Esophagus muscularis mucosa (tissue), 4 donors: ENCODE measurements at regions not wholly inside any gene's neighbourhood (a gene's known extent, or its start where the extent isn't known, plus 50 kb on each side); places are given as distances from the start of the nearest gene placed in this dataset.

Source experiments
- DNase-seq: peaks from one replicate; pipeline ENCODE4 v3.0.0-alpha.2; 2017; ENCODE audit errors: extremely low spot score
- H3K27ac ChIP-seq, 4 donors: fragments of 200-600 bp; sonication (generic); replicated peaks in 1 of 4; 1 replicate in 3 of 4; 2 replicates in 1 of 4; pipeline ENCODE4 v1.5.1; 2016 to 2019; ENCODE audit warnings: mild to moderate bottlenecking in 1 of 4
- H3K27me3 ChIP-seq, 4 donors: fragments of 200-600 bp; sonication (generic); one replicate each; pipeline versions ENCODE4 v1.5.1 to v1.6.0; 2016 to 2019
- H3K36me3 ChIP-seq, 4 donors: fragments of 200-600 bp; sonication (generic); one replicate each; pipeline ENCODE4 v1.5.1; 2016 to 2019
- H3K4me1 ChIP-seq, 4 donors: fragments of 200-600 bp; sonication (generic); one replicate each; pipeline ENCODE4 v1.5.1; 2016 to 2019
- H3K4me3 ChIP-seq, 4 donors: fragments of 200-600 bp; sonication (generic); 1 replicate in 2 of 4; 2 replicates in 2 of 4; pipeline ENCODE4 v1.5.1; 2016 to 2019; ENCODE audit warnings: mild to moderate bottlenecking in 4 of 4, moderate library complexity in 1 of 4
- H3K9me3 ChIP-seq, 4 donors: fragments of 200-600 bp; sonication (generic); 1 replicate in 3 of 4; 2 replicates in 1 of 4; pipeline ENCODE4 v1.5.1; 2016 to 2019
- EP300 ChIP-seq: sonication (generic); formaldehyde crosslinking; IDR thresholded peaks from one replicate; pipeline ENCODE4 v1.6.1; 2017; ENCODE audit warnings: antibody characterized with exemption
- POLR2A ChIP-seq: fragments of 450-650 bp; IDR thresholded peaks from one replicate; pipeline ENCODE4 v1.6.1; 2017; ENCODE audit warnings: antibody characterized with exemption, moderate library complexity, mild to moderate bottlenecking, low read depth
- POLR2AphosphoS5 ChIP-seq, 2 donors: sonication (generic); formaldehyde crosslinking; IDR thresholded peaks; one replicate each; pipeline ENCODE4 v1.6.1; 2017; ENCODE audit warnings: antibody characterized with exemption in 2 of 2
- WGBS: methylation state at CpG from one replicate; pipeline ENCODE4 v1.1.5; 2018; 5-methylcytosine and 5-hydroxymethylcytosine counted together
- intact Hi-C: fragments of 100-400 bp; cut with DNase I; formaldehyde crosslinking; loops from one replicate; pipeline ENCODE4 v1.15.1; 2023
- TF ChIP-seq, protein P1 (sequence below), 3 experiments: fragments of 200-600 bp in 2 of 3; fragments of 450-650 bp in 1 of 3; sonication (generic) in 2 of 3; IDR thresholded peaks; one replicate each; pipeline ENCODE4 v1.5.1; 2017 to 2019; ENCODE audit warnings: antibody characterized with exemption in 3 of 3, mild to moderate bottlenecking in 2 of 3, moderate library complexity in 1 of 3

DNA sequence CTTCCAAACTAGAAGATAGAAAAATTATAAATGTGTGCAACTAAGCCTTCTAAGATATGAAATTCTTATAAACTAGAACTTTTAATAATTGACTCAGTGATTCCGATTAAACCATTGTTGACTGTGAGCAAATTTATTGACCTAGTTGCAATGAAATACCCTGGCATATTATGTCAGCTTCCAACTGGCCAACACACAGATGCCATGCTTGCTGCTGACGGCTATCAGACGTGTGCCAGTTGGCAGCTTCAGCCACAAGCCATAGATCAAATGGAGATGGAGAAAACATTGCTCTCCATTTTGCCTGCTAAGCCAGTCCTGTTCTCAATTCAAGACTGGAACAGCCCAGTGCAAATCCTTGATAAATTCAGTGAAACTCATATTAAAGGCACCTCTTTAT is 101.7 kb upstream of the HDGFL1 start:
- H3K9me3 ChIP-seq, result no peaks in the 10 kb centered on the region
- H3K4me1 ChIP-seq, result peaks cover 15 to 25% (median 20%) of the 10 kb centered on the region in 4 donors
- no peak overlapping the region for H3K27ac ChIP-seq
- WGBS, result 86% methylated on average over 3 of the region's 3 CpGs
- H3K36me3 ChIP-seq, result no peaks in the 10 kb centered on the region
- H3K4me3 ChIP-seq, result no peak overlapping the region
- DNase-seq, result no peak
- intact Hi-C loops, result no loop called here
- TF ChIP-seq POLR2AphosphoS5 (IDR thresholded peaks at IDR 0.05) (no peak), EP300 (no peak), POLR2A (no peak)
- TF ChIP-seq, protein P1, sequence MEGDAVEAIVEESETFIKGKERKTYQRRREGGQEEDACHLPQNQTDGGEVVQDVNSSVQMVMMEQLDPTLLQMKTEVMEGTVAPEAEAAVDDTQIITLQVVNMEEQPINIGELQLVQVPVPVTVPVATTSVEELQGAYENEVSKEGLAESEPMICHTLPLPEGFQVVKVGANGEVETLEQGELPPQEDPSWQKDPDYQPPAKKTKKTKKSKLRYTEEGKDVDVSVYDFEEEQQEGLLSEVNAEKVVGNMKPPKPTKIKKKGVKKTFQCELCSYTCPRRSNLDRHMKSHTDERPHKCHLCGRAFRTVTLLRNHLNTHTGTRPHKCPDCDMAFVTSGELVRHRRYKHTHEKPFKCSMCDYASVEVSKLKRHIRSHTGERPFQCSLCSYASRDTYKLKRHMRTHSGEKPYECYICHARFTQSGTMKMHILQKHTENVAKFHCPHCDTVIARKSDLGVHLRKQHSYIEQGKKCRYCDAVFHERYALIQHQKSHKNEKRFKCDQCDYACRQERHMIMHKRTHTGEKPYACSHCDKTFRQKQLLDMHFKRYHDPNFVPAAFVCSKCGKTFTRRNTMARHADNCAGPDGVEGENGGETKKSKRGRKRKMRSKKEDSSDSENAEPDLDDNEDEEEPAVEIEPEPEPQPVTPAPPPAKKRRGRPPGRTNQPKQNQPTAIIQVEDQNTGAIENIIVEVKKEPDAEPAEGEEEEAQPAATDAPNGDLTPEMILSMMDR (IDR thresholded peaks at IDR 0.05), result no peak
- no peaks in the 10 kb centered on the region for H3K27me3 ChIP-seq

DNA sequence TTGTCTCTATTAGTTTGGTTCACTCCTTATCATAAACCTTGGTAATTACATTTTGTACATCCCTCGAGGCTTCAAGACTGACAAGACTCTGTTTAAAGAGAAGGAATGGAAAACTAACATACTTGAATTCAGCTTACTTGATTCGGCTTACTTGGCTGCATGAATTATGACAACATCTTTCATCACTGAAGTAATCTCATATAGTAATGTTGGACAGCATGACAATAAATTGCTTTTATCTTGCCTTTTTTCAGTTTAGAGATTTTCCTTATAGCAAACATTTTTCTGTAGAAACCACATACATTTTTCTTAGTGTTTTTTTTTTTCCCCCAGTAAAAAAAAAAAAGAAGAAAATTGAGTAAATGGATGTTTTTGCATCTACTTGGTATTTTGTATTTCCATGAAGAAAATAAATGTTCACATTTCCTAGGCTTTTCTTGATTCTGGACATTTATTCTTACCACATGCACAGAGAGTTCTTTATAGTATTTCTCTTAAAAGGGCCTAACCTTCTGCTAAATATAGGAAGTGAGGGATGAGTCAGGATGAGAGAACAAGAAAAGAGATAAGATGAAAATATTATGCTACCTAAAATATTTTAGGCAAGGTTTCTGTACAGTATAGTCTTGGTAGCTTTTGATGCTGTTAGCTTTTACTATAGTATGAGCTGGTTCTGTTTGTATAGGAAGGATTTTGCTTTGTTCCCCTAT is 101.0 kb upstream of the HDGFL1 start:
- Histone ChIP-seq H3K27me3 (no peaks in the 10 kb centered on the region), H3K4me1 (peaks cover 15 to 25% (median 20%) of the 10 kb centered on the region in 4 donors), H3K36me3 (no peaks in the 10 kb centered on the region), H3K27ac (no peak overlapping the region), H3K4me3 (no peak overlapping the region), H3K9me3 (no peaks in the 10 kb centered on the region)
- WGBS, result 27% methylated on average over 2 of the region's 2 CpGs
- TF ChIP-seq POLR2AphosphoS5 (IDR thresholded peaks at IDR 0.05) (no peak), POLR2A (no peak), EP300 (no peak)
- TF ChIP-seq, protein P1 (IDR thresholded peaks at IDR 0.05), result no peak
- intact Hi-C loops, result no loop called here
- no peak for DNase-seq

DNA sequence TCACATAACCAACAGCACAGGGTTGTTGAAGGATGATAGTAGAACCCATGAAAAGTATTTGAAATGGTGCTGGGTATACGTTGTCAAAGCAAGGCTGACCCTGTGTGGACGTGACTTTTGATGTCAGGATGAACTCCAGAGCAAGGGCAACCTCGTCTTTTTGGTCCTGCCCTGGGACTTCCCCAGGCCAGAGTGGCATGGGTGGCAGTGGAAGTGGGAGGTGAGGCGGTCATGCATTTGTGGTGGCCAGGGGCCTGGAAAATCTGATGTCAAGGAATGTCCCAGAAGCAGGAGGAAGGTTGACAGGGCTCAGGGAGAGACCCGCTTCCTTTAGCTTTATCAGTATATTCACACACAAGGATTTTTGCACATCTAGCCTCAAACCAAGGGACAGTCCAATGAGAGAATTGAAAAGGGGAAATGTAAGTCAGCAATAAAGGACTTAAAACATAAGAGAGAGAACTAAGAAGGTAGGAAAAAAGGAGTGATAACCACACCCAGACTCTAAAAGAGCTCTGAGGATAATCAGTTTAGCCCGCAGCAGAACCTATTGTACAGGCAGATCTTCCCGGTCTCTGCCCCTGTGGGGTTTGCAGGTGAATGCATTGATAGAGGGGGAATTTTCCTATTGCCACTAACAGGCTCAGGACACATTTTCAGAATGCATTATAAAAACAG is 98.8 kb upstream of the HDGFL1 start:
- Histone ChIP-seq H3K9me3 (no peaks in the 10 kb centered on the region), H3K4me3 (peak overlapping the region in 1 of 4 donors; percentile 18), H3K27me3 (no peaks in the 10 kb centered on the region), H3K27ac (peak overlapping the region in 3 of 4 donors; percentile 15 to 32 (median 21)), H3K36me3 (no peaks in the 10 kb centered on the region), H3K4me1 (peaks cover 15 to 25% (median 20%) of the 10 kb centered on the region in 4 donors)
- no peak for TF ChIP-seq POLR2AphosphoS5 (IDR thresholded peaks at IDR 0.05)
- no peak for TF ChIP-seq POLR2A
- no peak for TF ChIP-seq EP300
- TF ChIP-seq, protein P1 (IDR thresholded peaks at IDR 0.05), result no peak
- WGBS, result 71% methylated on average over 7 of the region's 7 CpGs
- intact Hi-C loops, result no loop called here
- no peak for DNase-seq

DNA sequence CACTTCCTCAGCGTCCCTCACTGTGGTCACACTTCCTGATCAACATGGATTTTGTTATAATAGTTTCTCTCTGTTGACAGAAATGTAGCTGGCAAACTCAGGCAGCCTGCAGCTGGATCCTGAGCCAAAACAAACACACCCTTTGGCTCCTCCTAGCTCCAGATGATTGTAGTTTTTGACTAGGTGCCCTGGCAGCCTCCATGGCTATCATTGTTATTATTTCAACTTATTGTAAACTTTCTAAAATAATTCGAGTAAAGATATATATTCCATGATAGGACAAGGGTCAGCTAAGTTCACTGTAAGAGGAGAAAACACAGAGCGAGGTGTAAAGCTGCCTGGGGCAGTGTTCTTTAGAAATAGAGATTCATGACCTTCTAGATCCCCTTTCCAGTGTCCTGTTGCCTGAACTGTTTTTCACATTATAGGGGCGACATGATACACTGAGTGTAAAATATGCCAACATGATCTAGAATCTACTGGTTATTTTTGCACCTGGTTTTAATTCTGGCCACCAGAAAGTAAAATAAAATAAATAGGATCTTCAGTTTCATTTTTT is 98.2 kb upstream of the HDGFL1 start:
- Histone ChIP-seq H3K9me3 (no peaks in the 10 kb centered on the region), H3K4me3 (peak overlapping the region in 1 of 4 donors; percentile 18), H3K4me1 (peaks cover 15 to 25% (median 20%) of the 10 kb centered on the region in 4 donors), H3K36me3 (no peaks in the 10 kb centered on the region), H3K27me3 (no peaks in the 10 kb centered on the region), H3K27ac (peak overlapping the region in 3 of 4 donors; percentile 15 to 32 (median 21))
- no peak for DNase-seq
- 13% methylated on average over 4 of the region's 4 CpGs for WGBS
- intact Hi-C loops, result no loop called here
- TF ChIP-seq, protein P1 (IDR thresholded peaks at IDR 0.05), result peak; percentile 7 to 25 (median 21)
- TF ChIP-seq POLR2AphosphoS5 (IDR thresholded peaks at IDR 0.05) (peak in 1 of 2 donors; percentile 18), EP300 (no peak)
